OCI-LY1 (cell line): ENCODE measurements at regions not wholly inside any gene's neighbourhood (a gene's known extent, or its start where the extent isn't known, plus 50 kb on each side); places are given as distances from the start of the nearest gene placed in this dataset.

ENCODE experiments used
- CTCF ChIP-seq: fragments of 200-600 bp; sonication (generic), shearing (Covaris generic); IDR thresholded peaks from 2 replicates; pipeline ENCODE4 v1.5.1; 2017; ENCODE audit warnings: mild to moderate bottlenecking, antibody characterized with exemption, low read length, moderate library complexity, mixed read lengths
- EZH2 ChIP-seq: fragments of 200-600 bp; sonication (generic), shearing (Covaris generic); IDR thresholded peaks from 2 replicates; pipeline ENCODE4 v1.8.0; 2017; ENCODE audit warnings: borderline replicate concordance, mixed run types, mild to moderate bottlenecking, antibody characterized with exemption, low read length, moderate library complexity, mixed read lengths

GRCh38 chr6:1472643-1473042 is 83.3 kb downstream of the FOXF2 start:
- TF ChIP-seq CTCF (no peak), EZH2 (no peak)
